IMR-90 (cell line): ENCODE measurements at regions not wholly inside any gene's neighbourhood (a gene's known extent, or its start where the extent isn't known, plus 50 kb on each side); places are given as distances from the start of the nearest gene placed in this dataset.

Source experiments
- ATAC-seq: fragments of 200-7000 bp; cut with Tn5 transposase; 2 replicates; pipeline ENCODE4 v1.9.1; 2020; ENCODE audit warnings: low read depth, mild to moderate bottlenecking, moderate library complexity
- BruUV-seq: library from RNA; stranded (reverse); fragments of 400-500 nt; replicated peaks from 2 replicates; lab custom pipeline; 2021; lab: Mats Ljungman, UMichigan
- CTCF ChIA-PET: fragments of 300-600 bp; formaldehyde crosslinking; extraction: SDS; loops from one replicate; lab custom pipeline; 2021; ENCODE audit warnings: antibody characterized with exemption; lab: Yijun Ruan, JAX
- POLR2A ChIA-PET: fragments of 300-600 bp; sonication (Branson Sonifier 250); formaldehyde crosslinking; loops from one replicate; lab custom pipeline; 2022; ENCODE audit warnings: antibody characterized with exemption; ENCODE audit not compliant: unreplicated experiment; lab: Charles Lee
- DNase-seq: peaks from one replicate; pipeline ENCODE4 v3.0.0; 2013
- H2AFZ ChIP-seq: replicated peaks from 2 replicates; pipeline ENCODE3; 2013; ENCODE audit warnings: low read length, mild to moderate bottlenecking; ENCODE audit not compliant: poor library complexity
- H2AK5ac ChIP-seq: 2 replicates; pipeline ENCODE4 v1.6.1; 2013; ENCODE audit warnings: low read depth, low read length, inconsistent platforms
- H2AK9ac ChIP-seq: replicated peaks from 2 replicates; pipeline ENCODE3; 2013; ENCODE audit warnings: mild to moderate bottlenecking, low read depth, low read length, moderate library complexity; ENCODE audit not compliant: poor library complexity
- H2BK120ac ChIP-seq: 2 replicates; pipeline ENCODE4 v1.6.1; 2013; ENCODE audit warnings: low read depth, low read length, inconsistent platforms
- H2BK15ac ChIP-seq: 3 replicates; pipeline ENCODE4 v1.6.1; 2013; ENCODE audit warnings: low read depth, low read length, inconsistent platforms
- H2BK20ac ChIP-seq: 2 replicates; pipeline ENCODE4 v1.6.1; 2013; ENCODE audit warnings: low read depth, mild to moderate bottlenecking, inconsistent platforms, low read length, moderate library complexity
- H2BK5ac ChIP-seq: 2 replicates; pipeline ENCODE4 v1.6.1; 2013; ENCODE audit warnings: mild to moderate bottlenecking, low read depth, low read length, inconsistent platforms; ENCODE audit not compliant: poor library complexity, severe bottlenecking
- H3K14ac ChIP-seq: replicated peaks from 2 replicates; pipeline ENCODE4 v1.6.1; 2013; ENCODE audit warnings: low read depth, low read length, inconsistent platforms
- H3K18ac ChIP-seq: 2 replicates; pipeline ENCODE4 v1.6.1; 2013; ENCODE audit warnings: low read depth, low read length, control low read depth
- H3K23ac ChIP-seq: 2 replicates; pipeline ENCODE4 v1.6.1; 2013; ENCODE audit warnings: low read depth, low read length, inconsistent platforms
- H3K27ac ChIP-seq: 2 replicates; pipeline ENCODE4 v1.5.1; 2013; ENCODE audit warnings: mild to moderate bottlenecking, control low read depth, low read length; ENCODE audit not compliant: insufficient read depth
- H3K27me3 ChIP-seq: 2 replicates; pipeline ENCODE4 v1.6.1; 2013; ENCODE audit warnings: low read length; ENCODE audit not compliant: control insufficient read depth, insufficient read depth
- H3K36me3 ChIP-seq: 2 replicates; pipeline ENCODE4 v1.6.1; 2013; ENCODE audit warnings: low read length, mixed read lengths; ENCODE audit not compliant: control insufficient read depth, insufficient read depth
- H3K4ac ChIP-seq: 2 replicates; pipeline ENCODE4 v1.6.1; 2013; ENCODE audit warnings: low read depth, low read length, inconsistent platforms
- H3K4me1 ChIP-seq: 2 replicates; pipeline ENCODE4 v1.6.1; 2013; ENCODE audit warnings: low read length, mixed read lengths; ENCODE audit not compliant: control insufficient read depth, insufficient read depth
- H3K4me2 ChIP-seq: 2 replicates; pipeline ENCODE4 v1.6.1; 2013; ENCODE audit warnings: low read depth, mild to moderate bottlenecking, control low read depth, low read length, moderate library complexity
- H3K4me3 ChIP-seq: 2 replicates; pipeline ENCODE4 v1.5.1; 2013; ENCODE audit warnings: low read depth, mild to moderate bottlenecking, control low read depth, low read length, moderate library complexity; ENCODE audit not compliant: insufficient read depth
- H3K56ac ChIP-seq: 2 replicates; pipeline ENCODE4 v1.6.1; 2013; ENCODE audit warnings: low read length, inconsistent platforms; ENCODE audit not compliant: insufficient read depth; ENCODE audit errors: extremely low read depth
- H3K79me1 ChIP-seq, 2 experiments: 2 replicates each; pipeline ENCODE4 v1.6.1; 2013; ENCODE audit warnings: low read length in 2 of 2, inconsistent platforms in 1 of 2, low read depth in 1 of 2
- H3K9ac ChIP-seq: 2 replicates; pipeline ENCODE4 v1.6.1; 2013; ENCODE audit warnings: low read depth, low read length, control low read depth
- H3K9me1 ChIP-seq: 2 replicates; pipeline ENCODE4 v1.6.1; 2013; ENCODE audit warnings: low read length, inconsistent platforms; ENCODE audit not compliant: insufficient read depth
- H3K9me3 ChIP-seq: 2 replicates; pipeline ENCODE4 v1.6.1; 2013; ENCODE audit warnings: low read length; ENCODE audit not compliant: control insufficient read depth, insufficient read depth
- H4K20me1 ChIP-seq: 2 replicates; pipeline ENCODE4 v1.6.1; 2013; ENCODE audit warnings: low read length, inconsistent platforms; ENCODE audit not compliant: insufficient read depth
- H4K5ac ChIP-seq: 2 replicates; pipeline ENCODE4 v1.6.1; 2013; ENCODE audit warnings: mild to moderate bottlenecking, low read depth, low read length, control low read depth
- H4K8ac ChIP-seq, 2 experiments: 2 replicates each; pipeline ENCODE4 v1.6.1; 2013; ENCODE audit warnings: low read depth in 2 of 2, low read length in 2 of 2, control low read depth in 1 of 2, inconsistent platforms in 1 of 2
- H4K91ac ChIP-seq: 2 replicates; pipeline ENCODE4 v1.6.1; 2013; ENCODE audit warnings: low read depth, low read length, inconsistent platforms; ENCODE audit not compliant: insufficient read depth
- CEBPB ChIP-seq: IDR thresholded peaks from 2 replicates; pipeline ENCODE4 v1.6.1; 2012; ENCODE audit warnings: low read depth, low read length, improper control_type of control experiment
- CHD1 ChIP-seq: IDR thresholded peaks from 2 replicates; pipeline ENCODE4 v1.6.1; 2012; ENCODE audit warnings: low read depth, low read length, improper control_type of control experiment
- FOS ChIP-seq: fragments of 150-350 bp; IDR thresholded peaks from 2 replicates; pipeline ENCODE4 v1.6.1; 2016; ENCODE audit warnings: low read depth, low read length
- MAZ ChIP-seq: IDR thresholded peaks from 2 replicates; pipeline ENCODE4 v1.6.1; 2012; ENCODE audit warnings: low read depth, mild to moderate bottlenecking, low read length, improper control_type of control experiment, moderate library complexity, borderline replicate concordance
- MXI1 ChIP-seq: IDR thresholded peaks from 2 replicates; pipeline ENCODE4 v1.6.1; 2012; ENCODE audit warnings: low read depth, mild to moderate bottlenecking, low read length, moderate library complexity, borderline replicate concordance
- RCOR1 ChIP-seq: IDR thresholded peaks from 2 replicates; pipeline ENCODE4 v1.6.1; 2012; ENCODE audit warnings: mild to moderate bottlenecking, low read length, improper control_type of control experiment; ENCODE audit not compliant: insufficient replicate concordance
- RFX5 ChIP-seq: IDR thresholded peaks from 2 replicates; pipeline ENCODE4 v1.8.0; 2012; ENCODE audit warnings: low read depth, mild to moderate bottlenecking, low read length, moderate library complexity
- SMC3 ChIP-seq: fragments of 150-350 bp; IDR thresholded peaks from 2 replicates; pipeline ENCODE4 v1.6.1; 2016; ENCODE audit warnings: low read depth, mild to moderate bottlenecking, antibody characterized with exemption, low read length, moderate library complexity
- WGBS, 2 experiments: methylation state at CpG; one replicate each; pipeline versions ENCODE4 v1.1.5 to v1.1.7; 2013; ENCODE audit warnings: missing lambda C conversion rate in 2 of 2; ENCODE audit not compliant: insufficient read length in 1 of 2; ENCODE audit errors: extremely low coverage in 2 of 2; 5-methylcytosine and 5-hydroxymethylcytosine counted together
- dilution Hi-C: fragments of 300-500 bp; cut with HindIII; formaldehyde crosslinking; loops from one replicate; pipeline ENCODE4 v1.14.3; 2018; ENCODE audit warnings: low sequenced_read_pairs; ENCODE audit not compliant: unreplicated experiment
- in situ Hi-C: fragments of 300-500 bp; cut with MboI; formaldehyde crosslinking; loops from 3 replicates; pipeline ENCODE4 v1.14.3; 2019; ENCODE audit warnings: low sequenced_read_pairs, inconsistent platforms, mixed read lengths
- intact Hi-C: fragments of 100-400 bp; cut with micrococcal nuclease; formaldehyde crosslinking; loops from 2 replicates; pipeline ENCODE4 v1.10.0; 2022
- TF ChIP-seq, protein P1 (sequence below): fragments of 150-350 bp; IDR thresholded peaks from 2 replicates; pipeline ENCODE4 v1.6.1; 2017; ENCODE audit warnings: mild to moderate bottlenecking, antibody characterized with exemption, low read length, low read depth
- TF ChIP-seq, protein P2 (sequence below): fragments of 150-350 bp; IDR thresholded peaks from 2 replicates; pipeline ENCODE4 v1.6.1; 2016; ENCODE audit warnings: low read depth, mild to moderate bottlenecking, low read length, moderate library complexity, borderline replicate concordance
- TF ChIP-seq, protein P3 (sequence below): conservative IDR thresholded peaks from 2 replicates; pipeline ENCODE4 v1.5.1; 2012; ENCODE audit warnings: mild to moderate bottlenecking, low read depth, low read length, improper control_type of control experiment

DNA sequence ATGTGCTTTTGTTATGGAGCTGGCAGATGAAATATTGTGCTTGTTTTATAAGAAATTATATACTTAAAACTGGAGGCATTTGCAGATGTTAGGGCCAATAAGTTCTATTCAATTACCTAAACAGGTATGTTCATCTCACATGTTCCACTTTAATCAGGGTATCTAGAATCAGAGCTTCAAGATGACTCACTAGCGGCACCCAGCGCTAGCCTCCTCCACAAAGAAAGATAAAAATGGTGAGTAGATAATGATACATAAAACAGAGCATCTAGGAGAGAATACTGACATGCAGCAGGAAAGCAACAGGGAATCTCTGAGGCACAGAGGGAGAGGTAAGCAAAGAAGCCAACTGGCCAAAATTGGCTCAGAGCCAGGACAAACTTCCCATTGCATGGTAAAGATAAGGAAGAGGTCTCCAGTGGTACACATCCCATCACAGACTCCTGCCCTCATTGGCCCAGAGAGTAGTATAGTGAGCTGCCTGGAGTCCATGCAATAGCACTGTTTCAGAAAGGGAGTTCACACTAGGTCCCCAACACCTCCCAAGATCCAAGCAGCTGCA lies 200.7 kb upstream of the SPTLC3 start:
- Histone ChIP-seq H2BK120ac (no peak overlapping the region), H3K23ac (no peak overlapping the region), H4K20me1 (no peaks in the 10 kb centered on the region), H4K5ac (no peak overlapping the region), H2AFZ (no peak overlapping the region), H2AK9ac (no peak overlapping the region), H3K9me3 (peaks cover 7% of the 10 kb centered on the region; the same call in 1 of the 2 replicates), H3K14ac (no peak overlapping the region), H4K91ac (no peak overlapping the region), H3K9ac (no peak overlapping the region), H2BK20ac (no peak overlapping the region), H2BK5ac (no peak overlapping the region), H2BK15ac (no peak overlapping the region), H3K18ac (no peak overlapping the region), H3K56ac (no peak overlapping the region), H4K8ac (no peak overlapping the region), H3K4ac (no peak overlapping the region), H3K79me1 (no peaks in the 10 kb centered on the region), H3K9me1 (no peaks in the 10 kb centered on the region), H3K27ac (no peak overlapping the region), H3K4me2 (no peak overlapping the region), H3K4me1 (no peaks in the 10 kb centered on the region), H3K4me3 (no peak overlapping the region), H2AK5ac (no peak overlapping the region), H3K36me3 (no peaks in the 10 kb centered on the region), H3K27me3 (no peaks in the 10 kb centered on the region)
- intact Hi-C loops (no loop called here), dilution Hi-C loops (no loop called here), in situ Hi-C loops (no loop called here)
- CTCF ChIA-PET = no interaction called here
- TF ChIP-seq, protein P1, sequence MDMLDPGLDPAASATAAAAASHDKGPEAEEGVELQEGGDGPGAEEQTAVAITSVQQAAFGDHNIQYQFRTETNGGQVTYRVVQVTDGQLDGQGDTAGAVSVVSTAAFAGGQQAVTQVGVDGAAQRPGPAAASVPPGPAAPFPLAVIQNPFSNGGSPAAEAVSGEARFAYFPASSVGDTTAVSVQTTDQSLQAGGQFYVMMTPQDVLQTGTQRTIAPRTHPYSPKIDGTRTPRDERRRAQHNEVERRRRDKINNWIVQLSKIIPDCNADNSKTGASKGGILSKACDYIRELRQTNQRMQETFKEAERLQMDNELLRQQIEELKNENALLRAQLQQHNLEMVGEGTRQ = no peak
- TF ChIP-seq MAZ = no peak
- no peak for TF ChIP-seq CEBPB
- TF ChIP-seq SMC3 = no peak
- no peak for TF ChIP-seq MXI1
- no peak for TF ChIP-seq RFX5
- TF ChIP-seq CHD1 = no peak
- TF ChIP-seq, protein P2, sequence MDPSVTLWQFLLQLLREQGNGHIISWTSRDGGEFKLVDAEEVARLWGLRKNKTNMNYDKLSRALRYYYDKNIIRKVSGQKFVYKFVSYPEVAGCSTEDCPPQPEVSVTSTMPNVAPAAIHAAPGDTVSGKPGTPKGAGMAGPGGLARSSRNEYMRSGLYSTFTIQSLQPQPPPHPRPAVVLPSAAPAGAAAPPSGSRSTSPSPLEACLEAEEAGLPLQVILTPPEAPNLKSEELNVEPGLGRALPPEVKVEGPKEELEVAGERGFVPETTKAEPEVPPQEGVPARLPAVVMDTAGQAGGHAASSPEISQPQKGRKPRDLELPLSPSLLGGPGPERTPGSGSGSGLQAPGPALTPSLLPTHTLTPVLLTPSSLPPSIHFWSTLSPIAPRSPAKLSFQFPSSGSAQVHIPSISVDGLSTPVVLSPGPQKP = no peak
- TF ChIP-seq, protein P3, sequence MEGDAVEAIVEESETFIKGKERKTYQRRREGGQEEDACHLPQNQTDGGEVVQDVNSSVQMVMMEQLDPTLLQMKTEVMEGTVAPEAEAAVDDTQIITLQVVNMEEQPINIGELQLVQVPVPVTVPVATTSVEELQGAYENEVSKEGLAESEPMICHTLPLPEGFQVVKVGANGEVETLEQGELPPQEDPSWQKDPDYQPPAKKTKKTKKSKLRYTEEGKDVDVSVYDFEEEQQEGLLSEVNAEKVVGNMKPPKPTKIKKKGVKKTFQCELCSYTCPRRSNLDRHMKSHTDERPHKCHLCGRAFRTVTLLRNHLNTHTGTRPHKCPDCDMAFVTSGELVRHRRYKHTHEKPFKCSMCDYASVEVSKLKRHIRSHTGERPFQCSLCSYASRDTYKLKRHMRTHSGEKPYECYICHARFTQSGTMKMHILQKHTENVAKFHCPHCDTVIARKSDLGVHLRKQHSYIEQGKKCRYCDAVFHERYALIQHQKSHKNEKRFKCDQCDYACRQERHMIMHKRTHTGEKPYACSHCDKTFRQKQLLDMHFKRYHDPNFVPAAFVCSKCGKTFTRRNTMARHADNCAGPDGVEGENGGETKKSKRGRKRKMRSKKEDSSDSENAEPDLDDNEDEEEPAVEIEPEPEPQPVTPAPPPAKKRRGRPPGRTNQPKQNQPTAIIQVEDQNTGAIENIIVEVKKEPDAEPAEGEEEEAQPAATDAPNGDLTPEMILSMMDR = no peak
- TF ChIP-seq RCOR1 = no peak
- TF ChIP-seq FOS = no peak
- ATAC-seq (no peak), DNase-seq (no peak)
- no CpG with 5 or more reads among the region's 2 CpGs for WGBS, 2 experiments
- no TSS peak for BruUV-seq
- POLR2A ChIA-PET = no interaction called here
